ENCODE measurements at regions not wholly inside any gene's neighbourhood (a gene's known extent, or its start where the extent isn't known, plus 50 kb on each side); places are given as distances from the start of the nearest gene placed in this dataset.

DNA sequence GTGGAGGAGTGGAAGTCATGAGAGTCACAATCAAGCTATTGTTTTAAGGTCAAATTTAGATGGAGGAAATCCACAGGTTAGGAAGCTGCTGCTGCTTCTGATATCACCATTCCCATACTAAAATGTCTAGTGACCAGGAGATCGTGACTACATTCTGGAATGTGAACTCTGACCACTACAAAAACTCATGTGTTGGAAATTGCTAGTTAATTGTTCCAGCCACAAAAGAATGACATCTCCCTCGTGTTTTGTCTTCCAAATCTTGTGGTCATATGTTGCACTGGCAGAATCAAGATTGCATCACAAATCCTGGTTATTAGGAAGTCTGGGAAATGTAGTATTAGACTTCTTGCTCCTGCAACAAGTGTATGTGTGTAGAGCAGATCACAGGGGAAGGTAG is 441.9 kb downstream of the CD109 start:
- no peaks in the 10 kb centered on the region for H3K27me3 ChIP-seq (ENCODE audit: control insufficient read depth in 1 of 2, insufficient read depth in 2 of 2, low read length in 1 of 2)
- H3K4me1 ChIP-seq (ENCODE audit: control insufficient read depth in 1 of 2, insufficient read depth in 2 of 2, low read length in 2 of 2) = no peaks in the 10 kb centered on the region
- H3K4me3 ChIP-seq (ENCODE audit: low read length in 2 of 2) = no peak overlapping the region
- 18 to 25% methylated on average over 2 of the region's 2 CpGs for WGBS, 2 donors
- no peak for ATAC-seq (ENCODE audit: low FRiP score)
- no peaks in the 10 kb centered on the region for H3K9me3 ChIP-seq (ENCODE audit: control insufficient read depth, low read length)
- no peak overlapping the region for H3K27ac ChIP-seq (ENCODE audit: low read depth in 1 of 2, low read length in 2 of 2)
- DNase-seq = no peak
- intact Hi-C loops (cut with DNase I) = no loop called here
- H3K36me3 ChIP-seq (ENCODE audit: control insufficient read depth in 1 of 2, insufficient read depth in 2 of 2, low read length in 1 of 2) = no peaks in the 10 kb centered on the region

DNA sequence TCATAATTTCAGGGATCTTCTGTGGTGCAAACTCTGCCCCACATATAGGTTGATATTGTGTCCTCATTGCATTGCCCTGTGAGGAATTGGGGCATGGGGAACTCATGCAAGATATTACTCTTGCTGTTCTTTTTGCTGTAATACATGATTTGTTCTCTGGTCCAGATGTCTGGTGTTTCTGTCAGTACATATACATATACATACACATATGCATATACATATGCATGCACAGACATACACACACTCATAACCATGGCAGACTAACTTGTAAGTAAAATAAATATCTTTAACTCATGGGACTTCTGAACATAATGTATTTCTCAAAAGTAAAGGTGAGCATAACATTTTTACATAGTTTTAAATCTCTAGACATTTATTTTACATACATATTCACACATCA is 438.3 kb downstream of the CD109 start:
- no peak overlapping the region for H3K4me3 ChIP-seq (ENCODE audit: low read length in 2 of 2)
- intact Hi-C loops (cut with DNase I) = no loop called here
- H3K9me3 ChIP-seq (ENCODE audit: control insufficient read depth, low read length) = no peaks in the 10 kb centered on the region
- ATAC-seq (ENCODE audit: low FRiP score) (no peak), DNase-seq (no peak)
- H3K27me3 ChIP-seq (ENCODE audit: control insufficient read depth in 1 of 2, insufficient read depth in 2 of 2, low read length in 1 of 2) = no peaks in the 10 kb centered on the region
- no peak overlapping the region for H3K27ac ChIP-seq (ENCODE audit: low read depth in 1 of 2, low read length in 2 of 2)
- H3K36me3 ChIP-seq (ENCODE audit: control insufficient read depth in 1 of 2, insufficient read depth in 2 of 2, low read length in 1 of 2) = no peaks in the 10 kb centered on the region
- H3K4me1 ChIP-seq (ENCODE audit: control insufficient read depth in 1 of 2, insufficient read depth in 2 of 2, low read length in 2 of 2) = no peaks in the 10 kb centered on the region

DNA sequence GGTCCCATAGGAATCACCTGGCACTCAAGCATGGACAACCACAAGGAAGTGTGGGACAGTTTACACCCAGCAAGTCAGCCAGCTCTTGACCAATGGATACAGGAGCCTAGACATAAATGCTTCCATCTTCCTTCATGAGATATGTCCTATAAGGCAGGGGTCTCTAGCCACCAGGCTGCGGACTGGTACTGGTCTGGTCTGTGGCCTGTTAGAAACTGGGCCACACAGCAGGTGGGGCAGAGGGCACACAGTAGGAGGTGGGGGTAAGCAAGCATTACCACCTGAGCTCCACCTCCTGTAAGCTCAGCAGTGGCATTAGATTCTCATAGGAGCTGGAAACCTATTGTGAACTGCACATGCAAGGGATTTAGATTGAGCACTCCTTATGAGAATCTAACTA is 437.1 kb downstream of the CD109 start:
- no peak overlapping the region for H3K4me3 ChIP-seq (ENCODE audit: low read length in 2 of 2)
- H3K27me3 ChIP-seq (ENCODE audit: control insufficient read depth in 1 of 2, insufficient read depth in 2 of 2, low read length in 1 of 2) = no peaks in the 10 kb centered on the region
- intact Hi-C loops (cut with DNase I) = no loop called here
- no peaks in the 10 kb centered on the region for H3K9me3 ChIP-seq (ENCODE audit: control insufficient read depth, low read length)
- H3K36me3 ChIP-seq (ENCODE audit: control insufficient read depth in 1 of 2, insufficient read depth in 2 of 2, low read length in 1 of 2) = no peaks in the 10 kb centered on the region
- ATAC-seq (ENCODE audit: low FRiP score) (no peak), DNase-seq (no peak)
- H3K4me1 ChIP-seq (ENCODE audit: control insufficient read depth in 1 of 2, insufficient read depth in 2 of 2, low read length in 2 of 2) = no peaks in the 10 kb centered on the region
- no peak overlapping the region for H3K27ac ChIP-seq (ENCODE audit: low read depth in 1 of 2, low read length in 2 of 2)
- WGBS, 2 donors = 99 to 100% methylated on average over 1 of the region's 1 CpG

DNA sequence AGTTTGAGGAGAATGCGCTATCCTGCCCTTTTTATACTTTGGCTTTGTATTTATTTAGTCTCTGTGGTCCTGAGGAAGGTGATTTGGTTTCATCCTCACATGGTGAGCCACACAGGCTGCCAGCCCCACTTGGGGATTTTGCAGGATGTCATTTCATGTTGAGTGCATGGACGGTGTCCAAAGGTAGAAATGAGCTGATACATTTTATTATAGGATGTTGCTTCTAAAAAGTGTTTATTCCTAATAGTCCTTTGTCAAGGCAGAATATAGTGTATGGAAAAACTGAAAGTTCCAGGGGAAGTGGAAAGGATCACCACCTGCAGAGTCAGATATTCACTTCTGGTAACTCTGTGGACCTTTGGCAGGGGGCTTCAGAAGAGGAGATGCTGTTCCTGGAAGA is 434.6 kb downstream of the CD109 start:
- H3K9me3 ChIP-seq (ENCODE audit: control insufficient read depth, low read length) = no peaks in the 10 kb centered on the region
- no peak overlapping the region for H3K4me3 ChIP-seq (ENCODE audit: low read length in 2 of 2)
- H3K27me3 ChIP-seq (ENCODE audit: control insufficient read depth in 1 of 2, insufficient read depth in 2 of 2, low read length in 1 of 2) = no peaks in the 10 kb centered on the region
- H3K4me1 ChIP-seq (ENCODE audit: control insufficient read depth in 1 of 2, insufficient read depth in 2 of 2, low read length in 2 of 2) = no peaks in the 10 kb centered on the region
- no peak overlapping the region for H3K27ac ChIP-seq (ENCODE audit: low read depth in 1 of 2, low read length in 2 of 2)
- H3K36me3 ChIP-seq (ENCODE audit: control insufficient read depth in 1 of 2, insufficient read depth in 2 of 2, low read length in 1 of 2) = no peaks in the 10 kb centered on the region
- ATAC-seq (ENCODE audit: low FRiP score) (no peak), DNase-seq (no peak)
- intact Hi-C loops (cut with DNase I) = no loop called here
- WGBS, 2 donors = 95% methylated on average over 2 of the region's 2 CpGs

DNA sequence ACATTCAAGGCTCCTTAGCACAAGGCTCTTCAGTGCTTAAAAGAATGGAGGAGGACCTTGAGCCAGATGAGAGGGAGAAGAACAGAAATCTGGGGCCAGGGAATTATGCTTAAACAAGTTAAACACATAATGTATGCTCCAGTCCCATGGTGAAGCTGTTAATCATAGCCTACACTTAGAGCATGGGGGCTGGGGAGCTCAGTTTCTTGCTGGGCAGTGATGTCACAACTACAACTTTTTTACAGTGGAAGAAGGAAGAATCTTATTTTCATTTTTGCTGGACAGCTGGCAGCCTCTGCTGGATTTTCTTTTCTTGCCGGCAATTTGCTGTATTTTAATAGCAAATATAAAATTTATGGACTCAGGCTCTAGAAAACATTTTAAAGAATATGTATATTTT is 432.5 kb downstream of the CD109 start:
- ATAC-seq (ENCODE audit: low FRiP score) = no peak
- Histone ChIP-seq H3K27me3 (ENCODE audit: control insufficient read depth in 1 of 2, insufficient read depth in 2 of 2, low read length in 1 of 2) (no peaks in the 10 kb centered on the region), H3K36me3 (ENCODE audit: control insufficient read depth in 1 of 2, insufficient read depth in 2 of 2, low read length in 1 of 2) (no peaks in the 10 kb centered on the region), H3K27ac (ENCODE audit: low read depth in 1 of 2, low read length in 2 of 2) (no peak overlapping the region), H3K4me3 (ENCODE audit: low read length in 2 of 2) (no peak overlapping the region), H3K9me3 (ENCODE audit: control insufficient read depth, low read length) (no peaks in the 10 kb centered on the region), H3K4me1 (ENCODE audit: control insufficient read depth in 1 of 2, insufficient read depth in 2 of 2, low read length in 2 of 2) (no peaks in the 10 kb centered on the region)
- WGBS, 2 donors = 3 to 13% methylated on average over 1 of the region's 1 CpG
- DNase-seq = no peak
- intact Hi-C loops (cut with DNase I) = no loop called here

DNA sequence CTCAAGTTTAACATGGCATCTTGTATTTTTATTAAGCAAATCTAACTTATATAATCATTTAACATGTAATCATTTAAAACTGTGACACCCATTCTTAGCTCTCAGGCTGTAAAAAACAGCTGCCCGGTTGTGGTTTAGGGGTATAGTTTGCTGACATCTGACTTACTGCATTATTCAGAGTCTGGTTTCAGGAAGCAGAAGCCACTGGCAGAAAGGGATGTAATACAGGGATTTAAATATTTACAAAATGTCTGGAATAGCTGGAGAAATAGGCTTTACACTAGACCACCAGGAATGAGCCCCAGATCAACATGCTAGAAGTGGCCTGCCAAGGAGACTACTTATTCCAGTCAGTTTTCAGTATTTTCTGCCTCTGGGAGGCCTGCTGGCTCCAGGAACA is 421.1 kb downstream of the CD109 start:
- 39 to 58% methylated on average over 1 of the region's 1 CpG for WGBS, 2 donors

DNA sequence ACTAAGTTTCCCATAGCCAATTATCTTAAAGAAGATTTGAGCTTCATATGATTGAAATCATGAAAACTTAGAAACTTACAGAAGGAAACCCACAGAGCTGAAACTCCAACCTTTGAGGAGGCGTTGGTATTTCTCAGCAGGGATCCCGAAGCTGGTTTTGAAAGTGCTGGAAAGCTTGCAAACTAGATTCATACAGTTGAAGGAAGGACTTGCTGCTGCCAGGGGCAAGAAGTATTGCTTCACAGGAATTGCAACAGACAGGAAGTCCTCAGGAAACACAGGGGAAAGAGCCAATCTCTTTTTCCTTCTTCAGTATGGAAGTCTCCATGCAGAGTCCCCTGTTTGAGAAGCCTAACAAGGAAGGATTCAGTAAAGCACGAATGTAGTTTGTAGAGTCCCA is 419.7 kb downstream of the CD109 start:
- Histone ChIP-seq H3K4me3 (ENCODE audit: low read length in 2 of 2) (no peak overlapping the region), H3K4me1 (ENCODE audit: control insufficient read depth in 1 of 2, insufficient read depth in 2 of 2, low read length in 2 of 2) (no peaks in the 10 kb centered on the region), H3K27me3 (ENCODE audit: control insufficient read depth in 1 of 2, insufficient read depth in 2 of 2, low read length in 1 of 2) (no peaks in the 10 kb centered on the region), H3K9me3 (ENCODE audit: control insufficient read depth, low read length) (peaks cover 3% of the 10 kb centered on the region), H3K36me3 (ENCODE audit: control insufficient read depth in 1 of 2, insufficient read depth in 2 of 2, low read length in 1 of 2) (no peaks in the 10 kb centered on the region), H3K27ac (ENCODE audit: low read depth in 1 of 2, low read length in 2 of 2) (no peak overlapping the region)
- ATAC-seq (ENCODE audit: low FRiP score) (no peak), DNase-seq (no peak)
- 85 to 88% methylated on average over 3 of the region's 3 CpGs for WGBS, 2 donors
- intact Hi-C loops (cut with DNase I) = no loop called here

More for the DNA sequence above, 421.1 kb downstream of the CD109 start:
- DNase-seq = no peak
- no peak for ATAC-seq (ENCODE audit: low FRiP score)
- Histone ChIP-seq H3K4me3 (ENCODE audit: low read length in 2 of 2) (no peak overlapping the region), H3K27me3 (ENCODE audit: control insufficient read depth in 1 of 2, insufficient read depth in 2 of 2, low read length in 1 of 2) (no peaks in the 10 kb centered on the region), H3K9me3 (ENCODE audit: control insufficient read depth, low read length) (peaks cover 3% of the 10 kb centered on the region), H3K36me3 (ENCODE audit: control insufficient read depth in 1 of 2, insufficient read depth in 2 of 2, low read length in 1 of 2) (no peaks in the 10 kb centered on the region), H3K27ac (ENCODE audit: low read depth in 1 of 2, low read length in 2 of 2) (no peak overlapping the region), H3K4me1 (ENCODE audit: control insufficient read depth in 1 of 2, insufficient read depth in 2 of 2, low read length in 2 of 2) (no peaks in the 10 kb centered on the region)
- intact Hi-C loops (cut with DNase I) = no loop called here

DNA sequence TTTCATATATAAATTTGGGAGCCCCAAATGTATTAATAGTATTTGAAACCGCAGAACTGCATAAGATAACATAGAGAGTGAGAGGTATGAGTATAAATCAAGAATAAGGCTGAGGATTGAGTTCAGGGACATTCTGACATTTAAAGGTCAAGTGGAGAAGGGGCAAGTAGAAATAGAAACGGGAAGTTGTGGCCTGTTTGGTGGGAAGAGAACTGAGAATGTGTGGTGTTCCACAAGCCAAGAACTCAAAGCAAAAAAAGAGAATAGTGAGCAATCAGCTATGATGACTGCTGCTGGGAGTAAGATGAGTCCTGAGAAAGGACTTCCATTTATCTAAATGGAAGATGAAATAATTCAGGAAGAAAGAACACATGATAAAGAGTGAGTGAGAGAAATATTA is 418.4 kb downstream of the CD109 start:
- intact Hi-C loops (cut with DNase I) = no loop called here
- DNase-seq (no peak), ATAC-seq (ENCODE audit: low FRiP score) (no peak)
- H3K27me3 ChIP-seq (ENCODE audit: control insufficient read depth in 1 of 2, insufficient read depth in 2 of 2, low read length in 1 of 2) = no peaks in the 10 kb centered on the region
- H3K4me3 ChIP-seq (ENCODE audit: low read length in 2 of 2) = no peak overlapping the region
- H3K36me3 ChIP-seq (ENCODE audit: control insufficient read depth in 1 of 2, insufficient read depth in 2 of 2, low read length in 1 of 2) = no peaks in the 10 kb centered on the region
- WGBS, 2 donors = 55 to 62% methylated on average over 2 of the region's 2 CpGs
- H3K27ac ChIP-seq (ENCODE audit: low read depth in 1 of 2, low read length in 2 of 2) = no peak overlapping the region
- peaks cover 3% of the 10 kb centered on the region for H3K9me3 ChIP-seq (ENCODE audit: control insufficient read depth, low read length)
- no peaks in the 10 kb centered on the region for H3K4me1 ChIP-seq (ENCODE audit: control insufficient read depth in 1 of 2, insufficient read depth in 2 of 2, low read length in 2 of 2)

DNA sequence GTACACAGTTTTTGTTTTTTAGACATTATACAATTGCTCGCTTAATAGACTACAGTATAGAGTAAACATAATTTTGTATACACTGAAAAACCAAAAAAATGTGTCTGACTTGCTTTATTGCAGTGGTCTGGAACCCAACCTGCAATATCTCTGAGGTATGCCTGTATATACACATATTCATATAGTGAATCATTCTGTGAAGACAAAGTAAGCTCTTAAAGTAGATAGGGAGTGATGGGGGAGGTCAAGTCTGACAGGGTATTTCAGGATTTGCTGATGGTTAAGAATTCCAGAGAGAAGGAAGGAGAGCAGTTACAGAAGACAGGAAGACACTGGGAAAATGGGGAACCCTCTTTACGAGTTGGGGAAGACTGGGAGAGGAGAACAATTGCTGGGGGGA is 417.9 kb downstream of the CD109 start:
- Histone ChIP-seq H3K27ac (ENCODE audit: low read depth in 1 of 2, low read length in 2 of 2) (no peak overlapping the region), H3K9me3 (ENCODE audit: control insufficient read depth, low read length) (peaks cover 3% of the 10 kb centered on the region), H3K4me3 (ENCODE audit: low read length in 2 of 2) (no peak overlapping the region), H3K36me3 (ENCODE audit: control insufficient read depth in 1 of 2, insufficient read depth in 2 of 2, low read length in 1 of 2) (no peaks in the 10 kb centered on the region), H3K4me1 (ENCODE audit: control insufficient read depth in 1 of 2, insufficient read depth in 2 of 2, low read length in 2 of 2) (no peaks in the 10 kb centered on the region), H3K27me3 (ENCODE audit: control insufficient read depth in 1 of 2, insufficient read depth in 2 of 2, low read length in 1 of 2) (no peaks in the 10 kb centered on the region)
- intact Hi-C loops (cut with DNase I) = no loop called here
- DNase-seq (no peak), ATAC-seq (ENCODE audit: low FRiP score) (no peak)
- WGBS, 2 donors = 89 to 94% methylated on average over 2 of the region's 2 CpGs

DNA sequence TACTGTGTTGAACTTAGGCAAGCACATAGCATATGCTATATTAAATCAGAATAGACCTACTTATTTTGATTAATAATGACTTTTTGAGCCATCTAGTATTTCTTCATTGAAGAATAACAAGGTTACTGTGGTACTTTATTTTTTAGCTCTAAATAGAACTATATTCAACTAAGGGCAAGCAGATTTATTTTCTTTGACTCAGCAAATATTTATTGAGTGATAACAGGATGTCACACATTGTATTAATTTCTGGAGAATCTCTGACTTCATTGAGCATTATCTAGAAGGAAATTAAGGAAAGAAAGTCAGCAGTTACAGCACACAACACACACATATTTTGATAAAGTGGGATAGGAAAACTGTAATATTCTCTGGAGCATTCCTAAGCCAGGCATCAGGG is 407.4 kb downstream of the CD109 start:
- H3K27ac ChIP-seq (ENCODE audit: low read depth in 1 of 2, low read length in 2 of 2) = no peak overlapping the region
- no peaks in the 10 kb centered on the region for H3K9me3 ChIP-seq (ENCODE audit: control insufficient read depth, low read length)
- H3K27me3 ChIP-seq (ENCODE audit: control insufficient read depth in 1 of 2, insufficient read depth in 2 of 2, low read length in 1 of 2) = no peaks in the 10 kb centered on the region
- DNase-seq (no peak), ATAC-seq (ENCODE audit: low FRiP score) (no peak)
- no peaks in the 10 kb centered on the region for H3K36me3 ChIP-seq (ENCODE audit: control insufficient read depth in 1 of 2, insufficient read depth in 2 of 2, low read length in 1 of 2)
- H3K4me1 ChIP-seq (ENCODE audit: control insufficient read depth in 1 of 2, insufficient read depth in 2 of 2, low read length in 2 of 2) = no peaks in the 10 kb centered on the region
- intact Hi-C loops (cut with DNase I) = no loop called here
- H3K4me3 ChIP-seq (ENCODE audit: low read length in 2 of 2) = no peak overlapping the region

All from aorta (tissue), 5 donors.